Smooth muscle cell (in vitro differentiated cells): ENCODE measurements at regions not wholly inside any gene's neighbourhood (a gene's known extent, or its start where the extent isn't known, plus 50 kb on each side); places are given as distances from the start of the nearest gene placed in this dataset.
A peak's percentile ranks its signal among the peaks of the same experiment; 100 is the strongest.

Experiments used
- DNase-seq: peaks from one replicate; lab custom pipeline; 2025; ENCODE audit not compliant: unreplicated experiment; lab: John Stamatoyannopoulos, UW
- H2AFZ ChIP-seq: fragments of 200-600 bp; sonication (generic); 2 replicates; pipeline ENCODE4 v1.6.0; 2016; ENCODE audit warnings: antibody characterized with exemption, low read depth, mild to moderate bottlenecking
- H3F3A ChIP-seq: fragments of 200-600 bp; sonication (generic); 2 replicates; pipeline ENCODE4 v1.6.0; 2017; ENCODE audit warnings: antibody characterized with exemption, low read depth
- H3K27ac ChIP-seq: fragments of 200-600 bp; sonication (generic); 2 replicates; pipeline ENCODE4 v1.5.1; 2016; ENCODE audit warnings: low read depth, mild to moderate bottlenecking
- H3K27me3 ChIP-seq: fragments of 200-600 bp; sonication (generic); 2 replicates; pipeline ENCODE4 v1.6.1; 2016; ENCODE audit warnings: low read depth, mild to moderate bottlenecking
- H3K36me3 ChIP-seq: fragments of 200-600 bp; sonication (generic); 2 replicates; pipeline ENCODE4 v1.5.1; 2016; ENCODE audit warnings: low read depth
- H3K4me1 ChIP-seq: fragments of 200-600 bp; sonication (generic); 2 replicates; pipeline ENCODE4 v1.5.1; 2016; ENCODE audit warnings: low read depth
- H3K4me2 ChIP-seq: fragments of 200-600 bp; sonication (generic); 2 replicates; pipeline ENCODE4 v1.6.0; 2016; ENCODE audit warnings: mild to moderate bottlenecking
- H3K4me3 ChIP-seq: fragments of 200-600 bp; sonication (generic); 2 replicates; pipeline ENCODE4 v1.5.1; 2016; ENCODE audit warnings: mild to moderate bottlenecking
- H3K79me2 ChIP-seq: fragments of 200-600 bp; sonication (generic); 2 replicates; pipeline ENCODE4 v1.6.0; 2016; ENCODE audit warnings: low read depth, mild to moderate bottlenecking
- H3K9ac ChIP-seq: fragments of 200-600 bp; sonication (generic); 2 replicates; pipeline ENCODE4 v1.6.0; 2016; ENCODE audit warnings: low read depth
- H3K9me3 ChIP-seq: fragments of 200-600 bp; sonication (generic); replicated peaks from 2 replicates; pipeline ENCODE4 v1.5.1; 2016; ENCODE audit warnings: low read depth
- H4K20me1 ChIP-seq: fragments of 200-600 bp; sonication (generic); 2 replicates; pipeline ENCODE4 v1.6.0; 2016; ENCODE audit warnings: low read depth
- CTCF ChIP-seq: fragments of 200-600 bp; sonication (generic); IDR thresholded peaks from 2 replicates; pipeline ENCODE4 v1.5.1; 2017; ENCODE audit warnings: borderline replicate concordance, mild to moderate bottlenecking, antibody characterized with exemption; ENCODE audit not compliant: insufficient read depth, poor library complexity, severe bottlenecking
- WGBS: methylation state at CpG from one replicate; pipeline ENCODE4 v1.1.7; 2016; ENCODE audit warnings: low lambda C conversion rate; 5-methylcytosine and 5-hydroxymethylcytosine counted together

GRCh38 chrX:134717698-134718097 lies 59.4 kb upstream of the PLAC1 start:
- Histone ChIP-seq H3K36me3 (no peaks in the 10 kb centered on the region), H3K4me3 (no peak overlapping the region), H3K4me1 (no peaks in the 10 kb centered on the region), H3K79me2 (no peaks in the 10 kb centered on the region), H3K27me3 (no peaks in the 10 kb centered on the region), H3K9me3 (no peaks in the 10 kb centered on the region), H3F3A (no peaks in the 10 kb centered on the region), H3K4me2 (no peak overlapping the region), H3K9ac (peak overlapping the region; percentile 4), H3K27ac (peak overlapping the region; percentile 83), H2AFZ (no peak overlapping the region), H4K20me1 (no peaks in the 10 kb centered on the region)
- no peak for DNase-seq
- 74% methylated on average over 1 of the region's 1 CpG for WGBS
- TF ChIP-seq CTCF, result no peak

GRCh38 chrX:134716620-134717012 lies 58.3 kb upstream of the PLAC1 start:
- H3K79me2 ChIP-seq, result no peaks in the 10 kb centered on the region
- no peaks in the 10 kb centered on the region for H3K9me3 ChIP-seq
- H3K4me1 ChIP-seq, result no peaks in the 10 kb centered on the region
- no peaks in the 10 kb centered on the region for H4K20me1 ChIP-seq
- no peak for DNase-seq
- no peak for TF ChIP-seq CTCF
- H3K4me2 ChIP-seq, result no peak overlapping the region
- H3K4me3 ChIP-seq, result no peak overlapping the region
- H3K27ac ChIP-seq, result no peak overlapping the region
- H3K9ac ChIP-seq, result no peak overlapping the region
- no peaks in the 10 kb centered on the region for H3K36me3 ChIP-seq
- H3K27me3 ChIP-seq, result no peaks in the 10 kb centered on the region
- WGBS, result 82% methylated on average over 5 of the region's 5 CpGs
- H3F3A ChIP-seq, result no peaks in the 10 kb centered on the region
- no peak overlapping the region for H2AFZ ChIP-seq

- WGBS, result 85% methylated on average over 5 of the region's 5 CpGs
- Histone ChIP-seq H3K27ac (no peak overlapping the region), H4K20me1 (no peaks in the 10 kb centered on the region), H3K4me1 (no peaks in the 10 kb centered on the region), H3F3A (no peaks in the 10 kb centered on the region), H2AFZ (no peak overlapping the region), H3K79me2 (no peaks in the 10 kb centered on the region), H3K9me3 (no peaks in the 10 kb centered on the region), H3K4me3 (no peak overlapping the region), H3K4me2 (no peak overlapping the region), H3K9ac (no peak overlapping the region), H3K36me3 (no peaks in the 10 kb centered on the region), H3K27me3 (no peaks in the 10 kb centered on the region)
- no peak for TF ChIP-seq CTCF
- no peak for DNase-seq
These were observed 57.8 kb upstream of the PLAC1 start for GRCh38 chrX:134715930-134716619.

- Histone ChIP-seq H3K9me3 (no peaks in the 10 kb centered on the region), H3K4me3 (no peak overlapping the region), H3K79me2 (no peaks in the 10 kb centered on the region), H3K27me3 (no peaks in the 10 kb centered on the region), H3K9ac (no peak overlapping the region), H3K4me1 (no peaks in the 10 kb centered on the region), H4K20me1 (no peaks in the 10 kb centered on the region), H3K4me2 (no peak overlapping the region), H2AFZ (no peak overlapping the region), H3K27ac (no peak overlapping the region), H3F3A (no peaks in the 10 kb centered on the region), H3K36me3 (no peaks in the 10 kb centered on the region)
- TF ChIP-seq CTCF, result no peak
- WGBS, result 82% methylated on average over 3 of the region's 3 CpGs
- no peak for DNase-seq
These were observed 56.4 kb upstream of the PLAC1 start for GRCh38 chrX:134714633-134715110.
